NT2/D1 (cell line): ENCODE measurements at regions not wholly inside any gene's neighbourhood (a gene's known extent, or its start where the extent isn't known, plus 50 kb on each side); places are given as distances from the start of the nearest gene placed in this dataset.
A peak's percentile ranks its signal among the peaks of the same experiment; 100 is the strongest.
"Not testable (repeated sequence)": the region's sequence is repeated elsewhere in the genome, so short reads cannot be mapped to it uniquely, and the experiment has no call there.

Source experiments
- DNase-seq: peaks from one replicate; pipeline ENCODE4 v3.0.0-alpha.2; 2011; ENCODE audit warnings: low read depth, low spot score
- H3K27me3 ChIP-seq: 2 replicates; pipeline ENCODE4 v1.6.0; 2011; ENCODE audit warnings: mild to moderate bottlenecking; ENCODE audit not compliant: insufficient read length, insufficient read depth
- H3K36me3 ChIP-seq: 2 replicates; pipeline ENCODE4 v1.6.1; 2011; ENCODE audit warnings: mild to moderate bottlenecking, low read length, mixed read lengths; ENCODE audit not compliant: insufficient read depth, insufficient read length
- H3K4me1 ChIP-seq: 2 replicates; pipeline ENCODE4 v1.5.1; 2011; ENCODE audit not compliant: insufficient read depth, insufficient read length
- H3K4me3 ChIP-seq: 2 replicates; pipeline ENCODE4 v1.5.1; 2011; ENCODE audit warnings: low read depth; ENCODE audit not compliant: insufficient read length
- H3K9ac ChIP-seq: 2 replicates; pipeline ENCODE4 v1.6.0; 2011; ENCODE audit warnings: low read depth; ENCODE audit not compliant: insufficient read length
- H3K9me3 ChIP-seq: 2 replicates; pipeline ENCODE4 v1.5.1; 2011; ENCODE audit warnings: mild to moderate bottlenecking, low read length; ENCODE audit not compliant: insufficient read depth
- SUZ12 ChIP-seq: IDR thresholded peaks from 2 replicates; pipeline ENCODE4 v1.6.1; 2011; ENCODE audit not compliant: insufficient read length, insufficient read depth; ENCODE audit errors: extremely low read depth
- YY1 ChIP-seq: IDR thresholded peaks from 2 replicates; pipeline ENCODE4 v1.6.1; 2011; ENCODE audit not compliant: insufficient read length, insufficient read depth
- ZNF274 ChIP-seq: IDR thresholded peaks from 2 replicates; pipeline ENCODE4 v1.6.1; 2011; ENCODE audit warnings: mild to moderate bottlenecking, low read depth, low read length

GRCh38 chrX:37918703-37919102 lies 71.3 kb upstream of the DYNLT3 start:
- Histone ChIP-seq H3K4me3 (no peak overlapping the region), H3K4me1 (no peaks in the 10 kb centered on the region), H3K27me3 (no peaks in the 10 kb centered on the region), H3K9me3 (peaks cover 24% of the 10 kb centered on the region), H3K36me3 (peaks cover 7% of the 10 kb centered on the region), H3K9ac (no peak overlapping the region)
- no peak for DNase-seq
- no peak for TF ChIP-seq YY1
- no peak for TF ChIP-seq SUZ12
- no peak for TF ChIP-seq ZNF274

GRCh38 chrX:37921758-37922157 lies 74.4 kb upstream of the DYNLT3 start:
- H3K9ac ChIP-seq = no peak overlapping the region
- H3K27me3 ChIP-seq = no peaks in the 10 kb centered on the region
- no peak for DNase-seq
- TF ChIP-seq SUZ12 (no peak), YY1 (no peak), ZNF274 (no peak)
- H3K9me3 ChIP-seq = peaks cover 24% of the 10 kb centered on the region
- peaks cover 7% of the 10 kb centered on the region for H3K36me3 ChIP-seq
- no peak overlapping the region for H3K4me3 ChIP-seq
- no peaks in the 10 kb centered on the region for H3K4me1 ChIP-seq

GRCh38 chrX:37922928-37923327 lies 75.6 kb upstream of the DYNLT3 start:
- Histone ChIP-seq H3K9ac (no peak overlapping the region), H3K27me3 (no peaks in the 10 kb centered on the region), H3K36me3 (peaks cover 7% of the 10 kb centered on the region), H3K4me1 (no peaks in the 10 kb centered on the region), H3K4me3 (no peak overlapping the region), H3K9me3 (peaks cover 18% of the 10 kb centered on the region)
- DNase-seq = no peak
- TF ChIP-seq SUZ12 (no peak), ZNF274 (no peak), YY1 (no peak)

- H3K4me1 ChIP-seq, H3K4me3 ChIP-seq, H3K9ac ChIP-seq, H3K9me3 ChIP-seq, DNase-seq, H3K27me3 ChIP-seq, H3K36me3 ChIP-seq: not testable (repeated sequence)
Observed at GRCh38 chrX:37925761-37926160, 78.4 kb upstream of the DYNLT3 start.

GRCh38 chrX:37926700-37927099 lies 79.3 kb upstream of the DYNLT3 start:
- H3K4me3 ChIP-seq = no peak overlapping the region
- no peaks in the 10 kb centered on the region for H3K4me1 ChIP-seq
- no peaks in the 10 kb centered on the region for H3K36me3 ChIP-seq
- TF ChIP-seq ZNF274 (no peak), YY1 (no peak), SUZ12 (no peak)
- H3K9me3 ChIP-seq = no peaks in the 10 kb centered on the region
- H3K27me3 ChIP-seq = no peaks in the 10 kb centered on the region
- DNase-seq = no peak
- no peak overlapping the region for H3K9ac ChIP-seq

GRCh38 chrX:37942170-37942569 lies 64.2 kb upstream of the SYTL5 start:
- no peaks in the 10 kb centered on the region for H3K9me3 ChIP-seq
- no peak for DNase-seq
- TF ChIP-seq YY1 = no peak
- TF ChIP-seq ZNF274 = no peak
- no peak for TF ChIP-seq SUZ12
- no peaks in the 10 kb centered on the region for H3K36me3 ChIP-seq
- no peaks in the 10 kb centered on the region for H3K27me3 ChIP-seq
- H3K4me1 ChIP-seq = no peaks in the 10 kb centered on the region
- no peak overlapping the region for H3K4me3 ChIP-seq
- H3K9ac ChIP-seq = no peak overlapping the region

GRCh38 chrX:37943554-37944344 lies 62.6 kb upstream of the SYTL5 start:
- peak; percentile 50 for DNase-seq
- TF ChIP-seq ZNF274 = no peak
- Histone ChIP-seq H3K9ac (no peak overlapping the region), H3K4me3 (no peak overlapping the region), H3K4me1 (no peaks in the 10 kb centered on the region), H3K27me3 (no peaks in the 10 kb centered on the region), H3K9me3 (no peaks in the 10 kb centered on the region), H3K36me3 (no peaks in the 10 kb centered on the region)
